ENCODE measurements at regions not wholly inside any gene's neighbourhood (a gene's known extent, or its start where the extent isn't known, plus 50 kb on each side); places are given as distances from the start of the nearest gene placed in this dataset.

DNA sequence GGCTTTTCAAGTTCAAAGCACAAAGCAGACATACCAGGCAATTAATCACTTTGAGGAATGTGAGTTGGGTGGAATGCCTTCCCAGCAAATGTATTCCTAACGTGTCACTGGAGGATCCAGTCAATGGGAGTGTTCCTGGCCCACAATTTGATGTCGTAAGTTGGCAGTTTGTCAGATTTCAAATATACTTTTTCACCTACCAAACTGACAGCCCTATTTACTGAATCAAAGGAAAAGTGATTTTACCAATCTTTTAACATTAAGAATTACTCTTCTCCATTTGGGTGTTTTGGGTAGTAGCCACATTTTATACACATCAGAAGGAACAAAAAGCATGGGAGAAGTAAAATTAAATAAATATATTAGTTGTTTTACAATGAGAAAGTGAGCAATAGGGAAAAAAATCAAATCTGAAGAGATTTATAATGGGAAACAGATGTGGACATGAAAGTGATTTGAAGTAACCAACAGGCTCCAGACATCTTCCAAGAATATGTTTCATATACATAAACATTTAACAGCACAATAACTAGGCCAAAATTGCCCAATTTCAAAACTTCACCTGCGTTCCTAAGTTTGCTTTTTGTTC is 222.9 kb downstream of the MTERF1 start:
- CTCF ChIA-PET, result no interaction called here
- no peak overlapping the region for H3K4me3 ChIP-seq (ENCODE audit: low read depth, low read length)
- H3K9me3 ChIP-seq (ENCODE audit: control insufficient read depth, insufficient read depth, low read depth, low read length), result no peaks in the 10 kb centered on the region
- no peaks in the 10 kb centered on the region for H3K36me3 ChIP-seq (ENCODE audit: control insufficient read depth in 2 of 2, insufficient read depth in 1 of 2, low read length in 2 of 2)
- no peak for TF ChIP-seq ZFP3 (tag by site-specific recombination; IDR thresholded peaks at IDR 0.05; ENCODE audit: low read depth)
- TF ChIP-seq ZNF140 (tag by site-specific recombination; IDR thresholded peaks at IDR 0.05), result no peak
- H3K27ac ChIP-seq (ENCODE audit: extremely low read depth, low read depth, low read length), result no peak overlapping the region
- POLR2A ChIA-PET, result no interaction called here
- H3K4me1 ChIP-seq (ENCODE audit: control insufficient read depth, insufficient read depth, low read length), result no peaks in the 10 kb centered on the region

DNA sequence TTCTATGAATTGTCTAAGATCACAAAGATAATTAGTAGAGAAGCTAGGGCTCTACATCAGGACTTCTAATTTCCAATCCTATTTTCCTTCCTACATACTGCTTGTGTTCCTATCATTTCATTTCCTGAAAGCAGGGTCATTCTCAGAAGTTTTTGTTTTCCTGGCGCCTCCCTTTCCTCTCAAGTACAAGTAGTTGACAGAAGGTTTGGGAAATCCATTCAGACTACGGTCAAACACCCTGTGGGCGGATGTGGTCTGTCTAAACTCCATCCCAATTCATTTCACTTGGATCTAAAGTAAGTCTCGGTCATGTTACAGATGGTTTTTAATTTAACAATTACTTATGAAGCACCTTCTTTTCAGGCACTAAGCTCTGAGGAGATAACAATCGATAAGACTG is 221.4 kb downstream of the MTERF1 start:
- Histone ChIP-seq H3K4me1 (ENCODE audit: control insufficient read depth, insufficient read depth, low read length) (no peaks in the 10 kb centered on the region), H3K27ac (ENCODE audit: extremely low read depth, low read depth, low read length) (no peak overlapping the region), H3K36me3 (ENCODE audit: control insufficient read depth in 2 of 2, insufficient read depth in 1 of 2, low read length in 2 of 2) (no peaks in the 10 kb centered on the region), H3K4me3 (ENCODE audit: low read depth, low read length) (no peak overlapping the region), H3K9me3 (ENCODE audit: control insufficient read depth, insufficient read depth, low read depth, low read length) (no peaks in the 10 kb centered on the region)
- ChIA-PET POLR2A (no interaction called here), CTCF (interaction anchor here (0.6 to 1.2 kb wide), 2 partner anchors 11 to 727 kb away, joined by 3 to 4 read pairs; no protein-coding TSS in a partner anchor)
- TF ChIP-seq ZNF19 (tag by site-specific recombination; IDR thresholded peaks at IDR 0.05; ENCODE audit: low read depth) (no peak), ZNF350 (tag by site-specific recombination; IDR thresholded peaks at IDR 0.05) (no peak), ZNF23 (tag by site-specific recombination; IDR thresholded peaks at IDR 0.05; ENCODE audit: borderline replicate concordance) (no peak), ZNF837 (tag by site-specific recombination; IDR thresholded peaks at IDR 0.05) (no peak), ZXDB (tag by site-specific recombination; IDR thresholded peaks at IDR 0.05) (no peak), ZNF239 (tag by site-specific recombination; IDR thresholded peaks at IDR 0.05) (no peak)
- TF ChIP-seq, protein P1, sequence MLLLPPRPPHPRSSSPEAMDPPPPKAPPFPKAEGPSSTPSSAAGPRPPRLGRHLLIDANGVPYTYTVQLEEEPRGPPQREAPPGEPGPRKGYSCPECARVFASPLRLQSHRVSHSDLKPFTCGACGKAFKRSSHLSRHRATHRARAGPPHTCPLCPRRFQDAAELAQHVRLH (tag by site-specific recombination; IDR thresholded peaks at IDR 0.05), result no peak

DNA sequence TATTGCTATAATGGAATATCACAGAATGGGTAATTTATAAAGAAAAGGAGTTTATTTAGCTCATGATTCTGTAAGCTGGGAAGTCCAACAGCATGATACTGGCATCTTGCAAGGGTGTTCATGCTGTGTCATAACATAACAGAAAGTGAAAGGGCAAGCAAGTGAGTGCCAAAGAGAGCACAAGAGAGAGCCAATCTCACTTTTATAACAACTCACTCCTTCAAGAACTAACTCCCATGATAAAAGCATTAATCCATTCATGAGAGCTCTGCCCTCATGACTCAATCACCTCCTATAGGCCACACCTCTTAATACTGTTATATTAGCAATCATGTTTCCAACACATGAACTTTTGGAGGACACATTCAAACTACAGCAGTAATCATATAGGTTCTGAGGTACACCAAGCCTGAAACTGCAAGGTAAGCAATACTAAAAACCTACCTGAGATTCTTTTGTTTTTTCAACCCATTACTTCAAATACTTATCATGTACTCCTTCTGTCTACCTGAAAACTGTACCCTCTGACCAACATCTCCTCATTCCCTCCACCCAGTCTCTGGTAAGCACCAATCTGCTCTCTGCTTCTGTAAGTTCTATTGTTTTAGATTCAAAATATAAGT is 219.7 kb downstream of the MTERF1 start:
- CTCF ChIA-PET, result no interaction called here
- no peak overlapping the region for H3K27ac ChIP-seq (ENCODE audit: extremely low read depth, low read depth, low read length)
- no peak overlapping the region for H3K4me3 ChIP-seq (ENCODE audit: low read depth, low read length)
- no peaks in the 10 kb centered on the region for H3K9me3 ChIP-seq (ENCODE audit: control insufficient read depth, insufficient read depth, low read depth, low read length)
- no peak for TF ChIP-seq ZNF600 (tag by site-specific recombination; IDR thresholded peaks at IDR 0.05)
- TF ChIP-seq PRDM1 (tag by site-specific recombination; IDR thresholded peaks at IDR 0.05), result peak; percentile 22; the same call in 1 of the 2 replicates
- no peaks in the 10 kb centered on the region for H3K36me3 ChIP-seq (ENCODE audit: control insufficient read depth in 2 of 2, insufficient read depth in 1 of 2, low read length in 2 of 2)
- POLR2A ChIA-PET, result no interaction called here
- H3K4me1 ChIP-seq (ENCODE audit: control insufficient read depth, insufficient read depth, low read length), result no peaks in the 10 kb centered on the region

DNA sequence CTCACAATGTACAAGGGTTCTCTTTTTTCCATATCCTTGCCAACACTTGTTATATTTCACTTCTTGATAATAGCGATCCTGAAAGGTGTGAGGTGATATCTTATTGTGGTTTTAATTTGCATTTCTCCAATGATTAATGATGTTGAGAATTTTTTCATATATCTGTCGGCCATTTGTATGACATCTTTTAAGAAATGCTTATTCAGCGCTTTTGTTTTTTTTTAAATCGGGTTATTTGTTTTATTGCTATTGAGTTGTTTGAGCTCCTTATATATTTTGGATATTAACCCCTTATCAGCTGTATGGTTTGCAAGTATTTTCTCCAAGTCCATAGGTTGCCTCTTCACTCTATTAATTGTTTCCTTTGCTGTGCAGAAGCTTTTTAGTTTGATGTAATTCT is 218.8 kb downstream of the MTERF1 start:
- H3K4me1 ChIP-seq (ENCODE audit: control insufficient read depth, insufficient read depth, low read length), result no peaks in the 10 kb centered on the region
- CTCF ChIA-PET, result interaction anchor here (0.6 kb wide), 2 partner anchors 235 to 1987 kb away, joined by 3 read pairs; no protein-coding TSS in a partner anchor
- POLR2A ChIA-PET, result no interaction called here
- no peak overlapping the region for H3K27ac ChIP-seq (ENCODE audit: extremely low read depth, low read depth, low read length)
- no peaks in the 10 kb centered on the region for H3K36me3 ChIP-seq (ENCODE audit: control insufficient read depth in 2 of 2, insufficient read depth in 1 of 2, low read length in 2 of 2)
- H3K9me3 ChIP-seq (ENCODE audit: control insufficient read depth, insufficient read depth, low read depth, low read length), result no peaks in the 10 kb centered on the region
- no peak for TF ChIP-seq ZNF529 (tag by site-specific recombination; IDR thresholded peaks at IDR 0.05; ENCODE audit: insufficient replicate concordance)
- no peak for TF ChIP-seq ZNF837 (tag by site-specific recombination; IDR thresholded peaks at IDR 0.05)
- TF ChIP-seq ZNF221 (tag by site-specific recombination; IDR thresholded peaks at IDR 0.05; ENCODE audit: borderline replicate concordance), result no peak
- TF ChIP-seq ZNF341 (tag by site-specific recombination; IDR thresholded peaks at IDR 0.05; ENCODE audit: low read depth), result no peak
- TF ChIP-seq TRIM28 (IDR thresholded peaks at IDR 0.05; ENCODE audit: borderline replicate concordance, low read length), result no peak
- TF ChIP-seq ZNF311 (tag by site-specific recombination; IDR thresholded peaks at IDR 0.05; ENCODE audit: borderline replicate concordance), result no peak
- no peak for TF ChIP-seq ZNF518A (tag by site-specific recombination; conservative IDR thresholded peaks at IDR 0.05; ENCODE audit: low read depth)
- TF ChIP-seq ZNF138 (tag by site-specific recombination; IDR thresholded peaks at IDR 0.05; ENCODE audit: borderline replicate concordance), result no peak
- TF ChIP-seq YY1 (tag by site-specific recombination; IDR thresholded peaks at IDR 0.05), result no peak
- TF ChIP-seq ZNF510 (tag by site-specific recombination; IDR thresholded peaks at IDR 0.05; ENCODE audit: insufficient replicate concordance), result no peak
- no peak for TF ChIP-seq ZBTB48 (tag by site-specific recombination; IDR thresholded peaks at IDR 0.05)
- no peak overlapping the region for H3K4me3 ChIP-seq (ENCODE audit: low read depth, low read length)
